GM19035 (cell line): ENCODE measurements at regions not wholly inside any gene's neighbourhood (a gene's known extent, or its start where the extent isn't known, plus 50 kb on each side); places are given as distances from the start of the nearest gene placed in this dataset.
A peak's percentile ranks its signal among the peaks of the same experiment; 100 is the strongest.

Experiments used
- ATAC-seq: cut with Tn5 transposase; IDR thresholded peaks from one replicate; pipeline ENCODE4 v1.9.1; 2021; ENCODE audit not compliant: unreplicated experiment

DNA sequence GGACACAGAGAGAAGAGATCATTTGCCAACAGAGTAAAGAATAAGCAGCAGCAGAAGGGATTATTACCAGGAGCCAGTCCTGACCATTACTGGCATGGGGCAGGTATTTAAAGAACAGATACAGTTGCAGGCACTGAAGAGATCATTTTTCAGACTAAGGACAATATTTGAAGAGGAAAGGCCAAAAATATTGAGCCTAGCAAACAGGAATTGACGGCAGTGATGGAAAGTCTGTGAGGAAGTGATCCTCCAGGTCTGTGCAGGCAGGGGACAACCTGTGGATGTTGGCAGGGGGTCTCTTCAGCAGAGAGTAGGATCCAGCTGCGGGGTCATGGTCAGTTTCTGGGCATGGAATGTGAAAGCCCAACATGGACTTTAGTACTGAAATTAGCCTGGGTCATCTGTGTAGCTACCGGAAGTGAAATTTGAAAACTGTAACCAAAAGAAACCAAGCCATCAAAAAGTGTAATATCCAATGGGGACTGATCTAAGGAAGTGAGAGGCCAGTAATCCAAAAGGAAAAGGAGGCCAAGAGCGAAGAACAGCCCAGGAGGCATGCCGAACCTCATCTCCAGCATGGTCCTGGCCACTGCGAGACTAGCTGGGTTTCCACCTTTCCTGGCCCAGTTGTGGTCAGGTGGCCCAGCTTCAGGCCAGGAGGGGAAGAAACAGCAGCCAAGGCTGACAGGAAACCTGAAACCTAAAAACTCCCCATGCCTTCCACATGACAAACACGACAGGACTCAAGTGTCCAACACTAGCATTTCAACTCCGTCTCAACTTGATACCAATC, 115.1 kb upstream of the TNFAIP3 start:
- ATAC-seq = no peak

DNA sequence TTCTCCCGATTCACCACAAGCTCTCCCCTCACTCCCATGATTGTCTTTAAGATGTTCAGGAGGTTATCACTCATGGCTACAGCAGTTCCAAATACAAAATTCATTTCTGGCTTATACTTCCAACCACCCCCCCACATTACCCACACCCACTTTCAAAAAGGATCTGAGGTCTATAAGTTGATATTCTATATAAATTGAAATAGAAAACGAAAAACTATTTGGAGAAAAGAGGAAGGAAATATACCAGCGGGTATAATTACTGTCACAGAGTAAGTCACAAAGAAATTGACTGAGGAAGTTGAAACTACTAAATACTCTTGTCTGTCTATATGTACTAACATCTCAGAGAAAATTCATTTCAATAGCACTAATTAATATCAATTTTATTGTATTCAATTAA, 112.7 kb upstream of the TNFAIP3 start:
- ATAC-seq = peak; percentile 49

DNA sequence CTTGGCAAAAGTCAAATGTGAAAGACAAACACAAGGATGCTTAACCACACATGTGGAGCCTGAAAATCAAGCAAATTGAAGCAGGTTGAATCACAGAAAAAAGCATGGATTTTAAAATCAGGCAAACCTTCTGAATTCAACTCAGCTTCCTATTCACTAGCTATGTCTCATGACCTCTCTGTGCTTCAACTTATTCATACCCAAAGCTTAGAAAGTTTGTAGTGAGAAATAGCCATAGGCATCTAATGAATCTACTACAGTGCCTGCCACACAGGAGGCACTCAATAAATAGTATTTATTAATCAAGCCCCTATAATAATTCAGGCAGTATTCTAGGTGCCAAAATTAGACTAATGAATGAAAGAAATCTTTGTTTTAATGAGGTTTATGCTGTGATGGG, 112.2 kb upstream of the TNFAIP3 start:
- peak; percentile 29 for ATAC-seq

DNA sequence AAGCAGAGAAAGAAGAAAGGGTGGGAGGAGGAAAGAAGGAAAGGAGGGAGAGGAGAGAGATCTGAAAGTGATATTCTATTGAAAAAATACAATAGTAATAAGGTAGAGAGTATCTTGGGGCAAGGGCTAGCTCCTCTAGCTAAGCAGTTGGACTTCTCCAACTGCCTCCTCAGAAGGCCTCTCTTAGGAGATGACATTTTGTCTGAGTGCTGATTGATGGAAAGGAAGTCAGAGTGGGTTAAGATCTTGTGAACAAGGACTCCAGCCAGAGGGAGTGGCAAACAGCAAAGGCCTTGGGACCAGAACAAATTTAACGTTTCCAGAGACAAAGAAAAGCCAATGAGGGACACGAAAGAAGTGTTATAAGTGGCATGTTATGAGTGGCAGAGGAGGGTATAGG, 111.8 kb upstream of the TNFAIP3 start:
- ATAC-seq = no peak

DNA sequence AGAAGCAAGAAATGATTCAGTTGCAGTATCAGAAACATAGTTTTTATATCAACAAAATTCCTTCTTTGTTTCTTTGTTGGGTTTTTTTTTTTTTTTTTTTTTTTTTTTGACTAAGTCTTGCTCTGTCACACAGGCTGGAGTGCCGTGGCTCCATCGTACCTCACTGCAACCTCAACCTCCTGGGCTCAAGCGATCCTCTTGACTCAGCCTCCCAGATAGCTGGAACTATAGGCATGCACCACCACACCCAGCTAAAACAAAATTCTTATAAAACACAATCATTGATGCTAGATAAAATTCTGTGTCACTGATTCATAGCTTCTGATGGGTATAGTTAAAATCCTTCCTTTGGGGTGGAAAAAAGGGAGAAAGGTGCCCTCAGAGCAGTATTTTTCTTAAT, 110.3 kb upstream of the TNFAIP3 start:
- ATAC-seq = no peak

DNA sequence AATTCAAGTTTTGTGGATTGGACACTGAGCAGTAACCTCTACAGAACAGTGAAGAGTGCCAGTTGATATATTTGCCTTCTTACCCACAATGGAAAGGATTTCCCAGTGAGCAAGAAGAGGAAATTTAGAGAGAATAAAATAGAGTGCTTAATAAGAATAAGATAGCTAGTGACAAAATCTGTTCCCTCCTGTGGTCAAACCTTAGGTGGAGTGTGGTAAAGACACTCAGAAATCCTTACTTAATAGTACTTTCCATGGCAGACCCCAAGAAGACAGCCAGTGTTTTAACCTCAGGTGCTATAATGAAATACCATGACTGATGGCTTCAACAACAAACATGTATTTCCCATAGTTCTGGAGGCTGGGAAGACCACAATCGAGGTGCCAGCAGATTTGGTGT, 108.4 kb upstream of the TNFAIP3 start:
- no peak for ATAC-seq

DNA sequence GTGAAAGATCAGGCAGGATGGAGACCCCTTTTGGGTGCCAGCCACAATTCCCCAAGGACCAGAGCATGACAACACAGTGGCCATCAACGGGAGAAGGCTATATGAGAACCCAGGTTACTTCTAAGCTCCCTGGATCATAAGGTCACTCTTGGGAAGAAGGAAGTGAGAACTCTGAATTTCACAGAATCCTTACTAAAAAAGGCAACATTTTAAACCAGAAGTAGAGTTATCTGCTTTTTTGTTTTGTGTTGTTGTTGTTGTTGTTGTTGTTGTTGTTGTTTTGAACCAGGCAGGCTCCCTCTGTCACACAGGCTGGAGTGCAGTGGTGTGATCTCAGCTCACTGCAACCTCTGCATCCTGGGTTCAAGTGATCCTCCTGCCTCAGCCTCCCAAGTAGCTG, 107.4 kb upstream of the TNFAIP3 start:
- no peak for ATAC-seq

DNA sequence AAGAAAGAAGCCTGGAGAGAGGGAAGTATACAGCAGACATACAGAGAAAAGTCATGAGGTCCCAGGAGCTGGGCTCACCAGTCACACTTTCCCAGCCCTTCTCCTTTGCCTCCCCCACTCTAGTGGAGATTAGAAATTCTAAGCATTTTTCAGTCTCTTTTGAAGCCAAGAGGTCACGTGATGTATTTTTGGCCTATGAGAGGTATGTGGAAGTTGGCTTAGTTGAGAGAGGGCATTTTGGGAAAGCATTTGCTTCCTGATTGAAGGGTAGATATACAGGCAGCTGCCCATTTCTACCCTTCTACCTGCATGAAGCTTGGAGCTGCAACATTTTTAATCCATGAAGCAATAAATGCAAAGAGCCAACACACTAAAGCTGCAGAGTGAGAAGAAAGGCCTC, 106.0 kb upstream of the TNFAIP3 start:
- no peak for ATAC-seq

DNA sequence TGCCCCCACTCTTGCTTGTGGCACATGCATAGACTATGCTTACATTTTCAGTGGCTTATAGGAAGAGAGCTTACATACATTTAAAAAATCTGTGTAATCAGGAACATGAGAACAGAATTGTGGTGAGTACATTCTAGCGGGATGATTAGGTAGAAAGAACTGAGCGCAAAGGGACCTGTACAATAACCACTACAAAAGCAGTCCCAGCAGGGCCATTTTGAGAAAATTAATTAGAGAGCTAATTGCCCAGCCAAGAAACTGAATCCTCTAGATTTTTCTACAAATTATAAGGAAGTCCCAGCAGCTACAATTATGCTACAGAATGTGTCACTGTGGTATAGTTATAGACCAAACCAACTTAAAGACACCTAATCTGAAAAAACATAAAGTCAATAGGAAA, 105.6 kb upstream of the TNFAIP3 start:
- ATAC-seq = no peak

DNA sequence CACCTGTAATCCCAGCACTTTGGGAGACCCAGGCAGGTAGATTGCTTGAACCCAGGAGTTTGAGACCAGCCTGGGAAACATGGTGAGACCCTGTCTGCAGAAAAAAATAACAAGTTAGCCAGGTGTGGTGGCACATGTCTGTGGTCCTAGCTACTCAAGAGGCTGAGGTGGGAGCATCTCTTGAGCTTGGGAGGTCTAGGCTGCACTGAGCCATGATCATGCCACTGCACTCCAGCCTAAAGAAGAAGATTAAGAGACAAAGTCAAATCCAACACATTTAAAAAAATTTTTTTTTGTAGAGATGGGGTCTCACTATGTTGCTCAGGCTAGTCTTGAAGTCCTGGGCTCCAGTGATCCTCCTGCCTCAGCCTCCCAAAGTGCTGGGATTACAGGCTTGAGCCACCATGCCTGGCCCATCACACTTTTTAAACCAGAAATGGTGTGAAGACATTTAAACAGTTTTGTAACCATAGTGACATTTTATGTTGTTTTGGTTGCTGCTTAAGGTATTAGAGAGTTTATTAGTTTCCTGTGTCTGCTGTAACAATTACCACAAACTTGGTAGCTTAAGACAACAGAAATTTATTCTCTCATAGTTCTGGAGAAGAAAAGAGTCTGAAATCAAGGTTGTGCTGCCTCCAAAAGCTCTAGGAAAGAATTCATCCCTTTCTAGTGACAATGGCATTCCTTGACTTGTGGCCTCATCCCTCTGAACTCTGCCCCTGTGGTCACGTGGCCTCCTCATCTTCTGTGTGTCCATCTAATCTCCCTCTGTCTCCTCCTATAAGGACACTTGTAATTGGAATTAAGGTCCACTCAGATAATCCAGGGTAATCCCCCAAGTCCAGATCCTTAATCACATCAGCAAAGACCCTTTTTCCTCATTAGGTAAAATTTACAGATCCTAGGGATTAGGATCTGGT, 104.6 kb upstream of the TNFAIP3 start:
- no peak for ATAC-seq

DNA sequence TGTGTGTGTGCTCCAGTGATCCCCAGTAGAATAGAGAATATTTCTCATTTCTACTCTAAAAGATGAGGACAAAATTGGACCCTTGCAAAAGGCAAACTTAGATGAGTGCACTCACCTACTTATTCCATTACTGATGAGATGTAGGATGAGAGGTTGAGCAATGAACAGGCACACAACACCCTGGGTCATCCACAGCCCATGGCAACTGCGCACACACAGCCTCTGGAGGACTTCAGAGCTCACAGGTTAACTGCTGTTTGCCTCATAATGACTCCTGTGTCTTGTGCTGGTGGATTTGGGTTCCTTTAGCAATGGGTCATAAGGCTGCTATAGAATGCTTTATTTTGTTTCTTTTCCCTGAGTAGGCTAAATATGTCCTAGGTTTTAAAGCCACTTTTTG, 103.6 kb upstream of the TNFAIP3 start:
- ATAC-seq = no peak

DNA sequence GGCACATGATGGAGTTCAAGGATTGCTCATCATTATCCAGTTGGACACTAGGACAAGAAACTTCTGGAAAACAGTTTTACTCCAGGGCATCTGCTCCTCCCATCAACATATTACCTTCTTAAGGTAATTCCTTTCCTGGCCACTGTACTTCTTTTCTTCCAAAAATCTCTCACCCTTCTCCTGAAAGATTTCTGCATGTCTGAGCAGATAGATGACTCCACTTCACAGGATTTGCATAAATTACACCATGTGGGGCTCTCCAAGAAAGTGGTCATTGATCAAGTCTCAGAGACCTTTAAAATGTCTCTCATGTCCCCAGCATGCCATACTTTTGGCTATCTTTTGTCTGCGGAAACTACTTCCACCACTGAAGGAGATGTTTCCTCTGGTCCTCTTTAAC, 103.2 kb upstream of the TNFAIP3 start:
- no peak for ATAC-seq

DNA sequence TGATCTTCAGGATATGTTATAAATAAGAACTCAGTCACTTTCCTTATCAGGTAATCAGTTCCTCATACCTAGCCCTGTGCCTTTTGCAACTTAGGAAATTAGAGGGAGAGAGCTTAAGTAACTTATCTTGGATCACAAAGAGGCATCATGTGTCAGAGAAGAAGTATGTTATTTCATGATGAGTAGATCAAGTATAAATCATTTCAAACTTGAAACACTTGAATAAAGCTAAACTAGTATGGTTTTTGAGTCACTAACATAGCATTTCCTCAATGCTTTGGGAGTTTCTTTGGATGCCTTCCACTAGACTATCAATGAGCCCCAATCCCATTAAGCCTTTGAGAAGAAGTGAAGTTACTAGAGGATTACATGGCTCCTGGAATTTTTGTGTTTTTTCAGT, 102.6 kb upstream of the TNFAIP3 start:
- no peak for ATAC-seq

DNA sequence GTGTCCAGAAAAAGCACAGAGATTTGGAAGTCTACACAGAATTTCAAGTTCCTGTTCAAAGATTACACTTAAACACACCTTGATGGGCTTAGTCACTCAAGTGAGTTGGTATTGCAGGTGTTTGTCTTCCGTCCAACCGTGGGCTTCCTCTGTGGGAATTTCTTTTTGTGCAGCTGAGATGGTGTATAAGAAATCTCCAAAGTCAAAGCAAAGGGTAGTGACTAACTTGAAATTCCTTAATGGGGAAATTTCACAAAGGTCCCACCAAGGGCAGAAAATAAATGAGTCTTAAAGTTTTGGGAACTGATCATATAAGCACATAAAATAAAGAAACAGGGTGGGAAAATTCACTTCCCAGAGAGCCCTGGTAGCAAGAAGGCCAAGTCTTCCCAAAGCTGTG, 102.0 kb upstream of the TNFAIP3 start:
- no peak for ATAC-seq

DNA sequence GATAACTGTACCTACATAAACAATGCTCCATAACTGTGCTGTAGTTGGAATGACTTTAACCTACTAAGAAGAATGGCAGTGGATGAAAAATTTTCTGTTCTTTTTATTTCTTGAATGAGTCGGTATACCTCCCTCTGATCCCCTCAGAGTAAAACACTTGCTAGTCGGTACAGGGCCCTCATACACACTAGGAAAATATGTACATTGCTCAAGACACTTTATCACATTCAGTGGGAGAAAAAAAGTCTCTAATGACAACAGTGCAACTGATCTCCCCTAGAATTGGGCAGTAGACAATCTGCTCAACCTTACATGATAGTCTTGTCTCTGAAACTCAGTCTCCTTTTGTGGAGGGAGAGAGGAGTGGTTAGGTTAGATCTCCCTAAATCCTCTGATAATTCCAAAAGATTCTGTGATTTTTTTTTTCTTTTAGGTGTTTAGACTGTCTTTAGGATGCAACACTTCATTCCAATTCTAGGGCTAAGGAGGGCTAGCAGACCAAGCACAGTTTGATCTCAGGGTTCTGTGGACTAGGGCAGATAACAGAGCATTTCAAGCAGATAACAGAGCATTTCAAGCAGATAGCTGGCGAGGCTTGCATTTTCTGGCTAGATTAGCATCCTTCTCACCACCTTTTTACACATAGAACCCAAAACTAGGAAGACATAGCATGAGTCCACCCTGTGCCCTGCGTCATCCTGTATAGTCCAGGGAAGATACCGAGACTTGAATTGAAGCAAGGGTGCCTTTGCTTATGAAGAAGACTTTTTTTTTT, 100.3 kb upstream of the TNFAIP3 start:
- ATAC-seq = no peak

DNA sequence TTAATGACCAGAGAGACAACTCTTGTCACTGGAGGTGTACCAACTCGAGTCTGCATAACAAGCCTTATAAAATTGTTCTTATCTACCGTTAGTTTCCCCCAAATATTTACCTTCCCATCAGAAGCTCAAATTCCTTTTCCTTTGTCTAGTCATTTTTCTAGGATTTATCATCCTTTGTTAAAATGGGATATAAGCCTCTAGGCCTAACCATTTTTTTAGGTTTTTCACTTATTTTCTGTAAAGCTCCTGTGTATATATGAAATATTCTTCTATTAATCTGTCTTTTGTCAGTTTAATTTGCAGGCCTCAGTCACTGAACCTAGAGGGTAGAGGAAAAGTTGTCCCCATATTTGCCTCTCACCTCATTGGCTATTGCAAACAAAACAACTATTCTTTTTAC, 99.6 kb upstream of the TNFAIP3 start:
- no peak for ATAC-seq

DNA sequence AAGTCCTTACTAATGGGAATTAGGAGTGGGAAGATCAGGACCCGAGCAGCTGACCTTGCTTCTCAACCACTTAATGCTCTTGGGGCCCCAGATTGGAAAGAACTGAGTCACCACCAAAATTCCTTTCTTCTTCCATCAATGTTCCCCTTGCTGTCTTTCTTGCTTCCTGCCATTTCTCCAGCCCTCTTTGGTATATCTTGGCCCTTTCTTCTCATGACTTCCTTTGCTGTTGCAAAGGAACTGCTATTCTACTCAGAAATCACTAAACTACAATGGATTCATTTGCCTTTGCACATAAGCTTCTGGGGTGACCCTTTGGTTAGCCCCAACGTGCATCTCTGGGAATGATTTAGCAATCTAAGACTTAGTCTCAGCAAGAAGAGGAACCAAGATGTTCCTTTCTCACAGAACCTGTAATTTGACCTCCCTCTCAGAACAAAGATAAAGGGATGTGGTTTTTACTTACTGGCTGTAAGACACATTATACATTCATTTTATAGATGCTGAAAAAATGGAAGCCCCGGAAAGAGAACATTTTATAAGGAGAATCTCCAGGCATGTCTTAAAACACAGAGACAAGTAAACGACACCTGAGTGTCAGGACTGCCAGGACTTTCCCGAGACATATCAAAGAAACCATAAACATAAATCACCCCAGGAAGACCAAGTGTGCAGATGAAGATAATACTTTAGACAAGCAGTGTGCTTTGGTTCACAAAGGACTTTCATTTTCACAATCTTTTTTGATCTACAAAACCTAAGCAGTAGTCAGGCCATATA, 99.0 kb upstream of the TNFAIP3 start:
- ATAC-seq = peak; percentile 79

DNA sequence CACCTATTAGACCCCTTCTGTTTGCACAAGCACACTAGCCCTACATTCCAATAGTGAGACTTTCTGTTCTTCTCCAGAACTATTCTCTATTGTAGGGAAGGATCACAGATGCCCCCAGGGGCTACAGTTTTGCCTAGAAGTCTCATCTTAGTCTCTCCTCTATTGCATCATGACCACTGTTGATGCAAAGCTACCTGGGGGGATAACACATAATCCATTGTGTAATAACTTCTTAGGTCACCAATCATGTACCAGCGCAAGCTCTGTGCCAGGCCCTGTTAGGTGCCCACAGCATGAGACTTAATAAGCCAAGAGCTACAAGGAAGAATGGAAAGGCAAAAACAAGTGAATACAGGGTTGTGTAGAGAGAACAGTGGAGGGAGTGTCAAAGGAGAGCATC, 98.1 kb upstream of the TNFAIP3 start:
- no peak for ATAC-seq

DNA sequence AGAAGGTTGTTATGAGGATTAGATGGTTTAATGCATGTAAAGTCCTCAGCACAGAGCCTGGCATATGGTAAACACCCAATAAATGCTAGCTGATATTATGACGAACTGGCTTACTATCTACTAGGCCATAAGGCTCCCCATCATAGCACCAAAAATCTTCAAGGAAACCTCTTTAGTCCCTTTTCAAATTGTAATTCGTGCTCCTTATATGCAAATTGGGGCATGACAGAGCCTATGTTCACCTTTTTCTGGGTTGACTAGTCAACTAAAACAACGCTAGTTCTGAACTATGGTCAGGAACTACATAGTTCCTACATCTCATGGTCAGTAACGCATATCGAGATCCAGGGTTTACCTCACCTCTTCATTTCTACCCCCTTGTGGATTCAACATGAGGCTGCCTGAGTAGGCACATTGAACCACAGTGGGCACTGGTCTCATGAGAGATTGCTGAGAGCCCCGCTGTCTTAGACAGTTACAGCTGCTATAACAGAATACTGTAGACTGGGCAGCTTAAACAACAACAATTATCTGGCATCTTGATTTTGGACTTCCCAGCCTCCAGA, 97.2 kb upstream of the TNFAIP3 start:
- ATAC-seq = no peak

DNA sequence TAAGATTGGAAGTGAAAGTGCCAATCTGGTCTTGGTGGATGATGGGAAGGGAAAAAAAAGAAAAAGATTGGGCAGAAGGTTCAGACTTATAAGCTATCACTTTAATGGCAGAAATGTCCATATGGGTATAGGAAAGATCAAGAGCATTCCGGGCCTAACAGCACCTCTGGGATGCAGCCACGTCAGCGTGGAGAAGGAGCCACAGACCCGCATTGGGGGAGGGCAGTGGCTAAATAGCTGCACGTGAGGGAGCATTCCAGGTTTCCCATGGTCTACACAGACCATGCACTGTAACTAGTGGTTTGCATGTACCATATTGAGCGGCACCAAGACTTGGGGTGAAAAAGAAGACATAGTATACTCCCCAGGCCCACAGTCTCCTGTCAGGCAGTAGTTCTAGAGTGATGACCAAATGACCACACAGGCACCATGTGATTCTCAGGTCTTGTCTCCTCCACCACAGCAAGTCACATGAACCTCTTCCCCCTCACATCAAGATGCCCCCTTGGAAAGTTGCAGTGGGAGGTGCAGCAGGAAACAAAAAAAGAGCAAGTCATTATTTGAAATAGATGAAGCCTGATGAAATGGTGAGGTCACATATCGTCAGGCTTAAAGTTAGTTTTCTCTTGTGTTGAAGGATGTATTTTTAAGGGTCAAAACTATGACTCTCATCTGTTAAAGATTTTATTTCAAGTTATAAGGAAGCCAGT, 94.4 kb upstream of the TNFAIP3 start:
- no peak for ATAC-seq
